ENCODE measurements at regions not wholly inside any gene's neighbourhood (a gene's known extent, or its start where the extent isn't known, plus 50 kb on each side); places are given as distances from the start of the nearest gene placed in this dataset.

DNA sequence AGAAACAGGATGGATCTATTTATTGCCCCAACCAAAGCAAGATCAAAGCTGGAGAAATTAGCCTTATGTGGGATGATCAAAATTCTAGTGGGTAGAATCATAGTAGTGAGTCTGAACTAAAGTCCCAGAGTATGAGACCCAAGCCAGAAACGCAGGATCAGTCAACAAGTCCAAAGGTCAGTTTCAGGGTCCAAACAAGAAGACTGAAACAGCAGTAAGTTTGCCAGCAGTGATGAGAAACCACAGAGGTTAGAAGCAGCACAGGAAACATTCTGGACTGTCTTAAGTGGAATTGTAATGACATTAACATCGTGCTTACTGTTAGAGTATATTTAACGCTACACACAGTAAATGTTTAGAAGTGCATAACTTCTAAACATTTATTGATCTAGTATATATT is 251.0 kb downstream of the LRRIQ3 start:
- H3K36me3 Mint-ChIP-seq (ENCODE audit: low read depth): no peaks in the 10 kb centered on the region
- Histone ChIP-seq H3K9ac (ENCODE audit: extremely low read depth, low read length, poor library complexity, severe bottlenecking) (no peak overlapping the region), H3K4me3 (ENCODE audit: low read length) (no peak overlapping the region), H3K27ac (ENCODE audit: low read depth, low read length) (no peak overlapping the region), H3K9me3 (ENCODE audit: control insufficient read depth, low read length) (no peaks in the 10 kb centered on the region), H3K4me1 (ENCODE audit: control insufficient read depth, insufficient read depth, low read length) (no peaks in the 10 kb centered on the region), H3K36me3 (ENCODE audit: control insufficient read depth, insufficient read depth, low read length) (no peaks in the 10 kb centered on the region), H3K27me3 (ENCODE audit: control insufficient read depth, insufficient read depth, low read length, poor library complexity, severe bottlenecking) (no peaks in the 10 kb centered on the region)
- TF ChIP-seq, protein P1, sequence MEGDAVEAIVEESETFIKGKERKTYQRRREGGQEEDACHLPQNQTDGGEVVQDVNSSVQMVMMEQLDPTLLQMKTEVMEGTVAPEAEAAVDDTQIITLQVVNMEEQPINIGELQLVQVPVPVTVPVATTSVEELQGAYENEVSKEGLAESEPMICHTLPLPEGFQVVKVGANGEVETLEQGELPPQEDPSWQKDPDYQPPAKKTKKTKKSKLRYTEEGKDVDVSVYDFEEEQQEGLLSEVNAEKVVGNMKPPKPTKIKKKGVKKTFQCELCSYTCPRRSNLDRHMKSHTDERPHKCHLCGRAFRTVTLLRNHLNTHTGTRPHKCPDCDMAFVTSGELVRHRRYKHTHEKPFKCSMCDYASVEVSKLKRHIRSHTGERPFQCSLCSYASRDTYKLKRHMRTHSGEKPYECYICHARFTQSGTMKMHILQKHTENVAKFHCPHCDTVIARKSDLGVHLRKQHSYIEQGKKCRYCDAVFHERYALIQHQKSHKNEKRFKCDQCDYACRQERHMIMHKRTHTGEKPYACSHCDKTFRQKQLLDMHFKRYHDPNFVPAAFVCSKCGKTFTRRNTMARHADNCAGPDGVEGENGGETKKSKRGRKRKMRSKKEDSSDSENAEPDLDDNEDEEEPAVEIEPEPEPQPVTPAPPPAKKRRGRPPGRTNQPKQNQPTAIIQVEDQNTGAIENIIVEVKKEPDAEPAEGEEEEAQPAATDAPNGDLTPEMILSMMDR (conservative IDR thresholded peaks at IDR 0.05): no peak
- no peaks in the 10 kb centered on the region for H3K4me1 Mint-ChIP-seq
- H3K27ac Mint-ChIP-seq: no peak overlapping the region
- no peak for DNase-seq
- H3K9me3 Mint-ChIP-seq: no peaks in the 10 kb centered on the region
- 91 to 97% methylated on average over 1 to 2 of the region's 3 CpGs for WGBS, 2 experiments (ENCODE audit: insufficient coverage in 1 of 2, insufficient read length in 1 of 2)
- no peaks in the 10 kb centered on the region for H3K27me3 Mint-ChIP-seq (ENCODE audit: insufficient read depth)
- no peak overlapping the region for H3K4me3 Mint-ChIP-seq

DNA sequence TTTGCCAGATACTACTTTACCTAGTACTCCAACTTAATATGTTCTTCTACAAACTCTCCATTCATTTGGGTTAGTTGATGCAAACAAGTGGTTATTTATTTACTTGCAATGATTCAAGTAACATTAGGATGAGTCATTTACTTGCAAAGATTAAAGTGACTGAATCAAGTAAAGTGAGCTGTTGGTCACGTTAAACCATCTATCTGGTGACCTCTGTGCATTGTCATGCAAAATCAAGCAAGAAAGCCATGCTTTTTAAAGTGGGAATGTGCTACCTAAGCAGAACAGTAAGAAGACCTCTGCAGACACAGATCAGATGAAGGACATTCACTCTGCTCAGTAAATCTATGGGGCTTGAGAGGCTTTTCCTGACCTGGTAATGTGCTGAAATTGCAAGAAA is 254.7 kb downstream of the LRRIQ3 start:
- no peaks in the 10 kb centered on the region for H3K9me3 Mint-ChIP-seq
- Histone ChIP-seq H3K36me3 (ENCODE audit: control insufficient read depth, insufficient read depth, low read length) (no peaks in the 10 kb centered on the region), H3K4me3 (ENCODE audit: low read length) (no peak overlapping the region), H3K27ac (ENCODE audit: low read depth, low read length) (no peak overlapping the region), H3K4me1 (ENCODE audit: control insufficient read depth, insufficient read depth, low read length) (no peaks in the 10 kb centered on the region), H3K9me3 (ENCODE audit: control insufficient read depth, low read length) (no peaks in the 10 kb centered on the region), H3K27me3 (ENCODE audit: control insufficient read depth, insufficient read depth, low read length, poor library complexity, severe bottlenecking) (no peaks in the 10 kb centered on the region), H3K9ac (ENCODE audit: extremely low read depth, low read length, poor library complexity, severe bottlenecking) (no peak overlapping the region)
- DNase-seq: peak; percentile 40
- H3K4me3 Mint-ChIP-seq: no peak overlapping the region
- no peaks in the 10 kb centered on the region for H3K4me1 Mint-ChIP-seq
- TF ChIP-seq, protein P1 (conservative IDR thresholded peaks at IDR 0.05): no peak
- no peak overlapping the region for H3K27ac Mint-ChIP-seq
- no peaks in the 10 kb centered on the region for H3K27me3 Mint-ChIP-seq (ENCODE audit: insufficient read depth)
- 11 to 23% methylated on average over 1 of the region's 1 CpG for WGBS, 2 experiments (ENCODE audit: insufficient coverage in 1 of 2, insufficient read length in 1 of 2)
- no peaks in the 10 kb centered on the region for H3K36me3 Mint-ChIP-seq (ENCODE audit: low read depth)

DNA sequence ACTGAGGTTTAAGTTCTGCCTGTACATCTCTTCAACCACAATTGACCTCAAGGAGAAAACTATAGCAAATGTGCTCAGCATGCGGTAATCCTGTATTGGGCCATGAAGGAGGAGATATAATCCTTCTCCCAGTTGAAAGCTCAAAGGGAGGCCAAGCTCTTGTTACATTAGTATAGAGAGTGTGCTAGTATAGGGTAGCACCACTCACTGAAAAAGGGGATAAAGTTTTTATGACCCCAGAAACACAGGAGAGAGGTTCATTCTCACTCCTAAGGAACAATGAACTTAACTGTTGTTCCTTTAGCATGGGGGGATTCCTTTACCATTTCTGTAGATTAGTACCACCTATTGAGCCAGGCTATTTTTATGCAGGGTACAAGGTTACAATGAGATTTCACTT is 267.7 kb downstream of the LRRIQ3 start:
- Histone ChIP-seq H3K9me3 (ENCODE audit: control insufficient read depth, low read length) (no peaks in the 10 kb centered on the region), H3K27ac (ENCODE audit: low read depth, low read length) (no peak overlapping the region), H3K4me1 (ENCODE audit: control insufficient read depth, insufficient read depth, low read length) (no peaks in the 10 kb centered on the region), H3K9ac (ENCODE audit: extremely low read depth, low read length, poor library complexity, severe bottlenecking) (no peak overlapping the region), H3K36me3 (ENCODE audit: control insufficient read depth, insufficient read depth, low read length) (no peaks in the 10 kb centered on the region), H3K27me3 (ENCODE audit: control insufficient read depth, insufficient read depth, low read length, poor library complexity, severe bottlenecking) (no peaks in the 10 kb centered on the region), H3K4me3 (ENCODE audit: low read length) (no peak overlapping the region)
- H3K27me3 Mint-ChIP-seq (ENCODE audit: insufficient read depth): no peaks in the 10 kb centered on the region
- 92% methylated on average over 1 of the region's 1 CpG; no CpG with 5 or more reads in 1 of the 2 experiments for WGBS, 2 experiments (ENCODE audit: insufficient coverage in 1 of 2, insufficient read length in 1 of 2)
- TF ChIP-seq, protein P1 (conservative IDR thresholded peaks at IDR 0.05): no peak
- H3K4me3 Mint-ChIP-seq: no peak overlapping the region
- H3K36me3 Mint-ChIP-seq (ENCODE audit: low read depth): no peaks in the 10 kb centered on the region
- no peaks in the 10 kb centered on the region for H3K9me3 Mint-ChIP-seq
- no peak overlapping the region for H3K27ac Mint-ChIP-seq
- no peaks in the 10 kb centered on the region for H3K4me1 Mint-ChIP-seq
- no peak for DNase-seq

Data from endodermal cell (in vitro differentiated cells).